ENCODE measurements at regions not wholly inside any gene's neighbourhood (a gene's known extent, or its start where the extent isn't known, plus 50 kb on each side); places are given as distances from the start of the nearest gene placed in this dataset.

DNA sequence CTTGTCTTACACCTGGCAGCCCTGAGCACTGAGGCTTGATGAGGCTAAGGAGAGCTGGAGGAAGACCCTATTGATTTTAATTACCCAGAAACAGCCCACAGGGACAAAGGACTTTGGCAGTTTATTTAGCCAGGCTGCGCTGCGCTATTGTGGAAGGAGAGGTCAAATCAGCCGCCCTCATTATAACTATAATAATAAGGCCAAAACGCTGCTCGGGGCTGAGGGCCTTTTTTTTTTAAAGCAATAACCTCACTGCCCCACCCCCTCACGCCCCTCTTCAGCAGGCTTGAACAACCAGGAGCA, 60.6 kb upstream of the NKX1-1 start:
- TF ChIP-seq YY1 (IDR thresholded peaks at IDR 0.05; ENCODE audit: insufficient read depth, insufficient read length): no peak
- TF ChIP-seq SUZ12 (IDR thresholded peaks at IDR 0.05; ENCODE audit: extremely low read depth, insufficient read depth, insufficient read length): no peak
